ENCODE measurements at regions not wholly inside any gene's neighbourhood (a gene's known extent, or its start where the extent isn't known, plus 50 kb on each side); places are given as distances from the start of the nearest gene placed in this dataset.
"Not testable (repeated sequence)": the region's sequence is repeated elsewhere in the genome, so short reads cannot be mapped to it uniquely, and the experiment has no call there.

DNA sequence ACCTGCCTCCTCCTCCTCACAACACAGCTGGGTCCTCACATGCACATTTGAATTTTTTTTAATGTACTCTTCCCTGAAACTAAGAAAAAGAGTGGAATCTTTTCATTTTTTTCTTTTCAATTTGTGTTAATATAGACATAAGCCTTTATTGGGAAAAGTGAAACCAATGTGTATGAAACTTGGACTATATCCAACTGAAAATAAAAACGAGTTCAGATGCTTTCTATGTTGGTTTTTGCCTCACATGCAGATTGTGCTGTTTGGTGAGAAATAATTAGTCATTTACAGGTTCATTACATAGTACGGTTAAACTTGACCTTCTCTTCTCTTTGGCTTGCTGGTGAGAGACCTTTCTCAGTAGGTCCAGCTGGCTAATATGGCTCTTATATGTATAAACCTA, 515.2 kb upstream of the FANCL start:
- no peak for TF ChIP-seq CTCF (IDR thresholded peaks at IDR 0.05; ENCODE audit: low read depth, low read length)
- DNase-seq (ENCODE audit: extremely low read depth, low read depth), result no peak

- not testable (repeated sequence) for DNase-seq (ENCODE audit: extremely low read depth, low read depth)
Measured at GRCh38 chr2:58752507-58752906, 511.4 kb upstream of the FANCL start.

DNA sequence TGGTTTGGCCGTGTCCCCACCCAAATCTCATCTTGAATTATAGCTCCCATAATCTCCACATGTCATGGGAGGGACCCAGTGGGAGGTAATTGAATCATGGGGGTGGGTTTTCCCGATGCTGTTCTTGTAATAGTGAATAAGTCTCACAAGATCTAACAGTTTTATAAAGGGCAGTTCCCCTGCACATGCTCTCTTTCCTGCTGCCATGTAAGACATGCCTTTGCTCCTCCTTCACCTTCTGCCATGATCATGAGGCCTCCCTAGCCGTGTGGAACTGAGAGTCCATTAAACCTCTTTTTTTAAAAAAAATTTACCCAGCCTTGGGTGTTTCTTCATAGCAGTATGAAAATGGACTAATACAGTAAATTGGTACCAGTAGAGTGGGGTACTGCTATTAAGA, 510.6 kb upstream of the FANCL start:
- not testable (repeated sequence) for DNase-seq (ENCODE audit: extremely low read depth, low read depth)

DNA sequence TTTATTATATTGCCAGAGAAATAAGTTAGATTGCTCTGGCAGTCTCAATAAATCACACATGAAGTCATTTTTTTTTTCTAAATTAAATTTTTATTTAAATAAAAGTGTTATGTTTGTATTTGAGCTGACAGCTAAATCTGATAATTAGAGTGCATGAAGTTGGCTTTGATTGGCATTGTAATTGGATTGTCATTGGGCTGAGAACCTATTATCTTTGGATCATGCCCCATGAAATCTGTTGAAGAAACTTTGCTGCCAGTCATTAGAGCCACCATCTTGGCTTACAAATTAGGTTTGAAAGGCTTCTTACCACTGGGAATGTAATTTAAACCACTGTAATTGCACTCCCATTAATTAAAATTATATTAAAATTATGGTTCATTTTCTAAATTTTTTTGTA, 507.9 kb upstream of the FANCL start:
- DNase-seq (ENCODE audit: extremely low read depth, low read depth), result no peak
- no peak for TF ChIP-seq CTCF (IDR thresholded peaks at IDR 0.05; ENCODE audit: low read depth, low read length)

- DNase-seq (ENCODE audit: extremely low read depth, low read depth), result not testable (repeated sequence)
Measured at GRCh38 chr2:58745334-58745733, 504.2 kb upstream of the FANCL start.

GRCh38 chr2:58740426-58740825, 499.3 kb upstream of the FANCL start:
- DNase-seq (ENCODE audit: extremely low read depth, low read depth), result no peak
- no peak for TF ChIP-seq CTCF (IDR thresholded peaks at IDR 0.05; ENCODE audit: low read depth, low read length)

- DNase-seq (ENCODE audit: extremely low read depth, low read depth), result no peak
- TF ChIP-seq CTCF (IDR thresholded peaks at IDR 0.05; ENCODE audit: low read depth, low read length), result no peak
Measured at GRCh38 chr2:58739033-58739432, 497.9 kb upstream of the FANCL start.

DNA sequence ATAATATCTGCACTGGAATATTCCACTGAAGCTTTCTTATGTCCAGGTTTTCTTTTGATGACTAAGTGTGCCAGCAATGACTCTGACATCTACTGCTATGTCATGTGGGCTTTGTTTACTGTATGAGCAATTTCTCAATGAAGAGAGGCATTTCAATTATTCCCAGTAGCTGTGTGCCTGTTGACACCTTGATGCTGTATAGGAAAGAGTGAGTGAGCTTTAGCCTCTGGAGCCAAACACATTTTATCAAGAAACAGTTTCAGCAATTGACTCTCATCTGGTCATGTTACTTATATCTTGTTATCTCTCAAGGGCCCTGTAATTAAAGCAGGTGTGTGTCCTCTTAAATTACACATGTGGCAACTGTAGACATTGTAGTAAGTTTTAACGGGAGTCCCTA, 493.2 kb upstream of the FANCL start:
- no peak for TF ChIP-seq CTCF (IDR thresholded peaks at IDR 0.05; ENCODE audit: low read depth, low read length)
- no peak for DNase-seq (ENCODE audit: extremely low read depth, low read depth)

GRCh38 chr2:58732999-58733398, 491.9 kb upstream of the FANCL start:
- no peak for DNase-seq (ENCODE audit: extremely low read depth, low read depth)
- no peak for TF ChIP-seq CTCF (IDR thresholded peaks at IDR 0.05; ENCODE audit: low read depth, low read length)
